BJ (cell line): ENCODE measurements at regions not wholly inside any gene's neighbourhood (a gene's known extent, or its start where the extent isn't known, plus 50 kb on each side); places are given as distances from the start of the nearest gene placed in this dataset.

ENCODE experiments used
- CTCF ChIA-PET: fragments of 350-600 bp; formaldehyde crosslinking; extraction: SDS; loops from one replicate; lab custom pipeline; 2021; ENCODE audit warnings: antibody characterized with exemption, inconsistent platforms; lab: Yijun Ruan, JAX
- POLR2A ChIA-PET: fragments of 300-600 bp; sonication (Branson Sonifier 250); formaldehyde crosslinking; extraction: SDS; loops from one replicate; lab custom pipeline; 2021; ENCODE audit warnings: antibody characterized with exemption; lab: Charles Lee
- DNase-seq: peaks from one replicate; pipeline ENCODE4 v3.0.0-alpha.2; 2011; ENCODE audit warnings: low read depth
- H3K27me3 ChIP-seq: 2 replicates; pipeline ENCODE4 v1.6.0; 2011; ENCODE audit warnings: low read length; ENCODE audit not compliant: control insufficient read depth, insufficient read depth
- H3K36me3 ChIP-seq: 2 replicates; pipeline ENCODE4 v1.5.1; 2011; ENCODE audit warnings: low read length; ENCODE audit not compliant: control insufficient read depth, insufficient read depth
- H3K4me3 ChIP-seq: 2 replicates; pipeline ENCODE4 v1.5.1; 2011; ENCODE audit warnings: low read depth, mild to moderate bottlenecking, control low read depth, low read length
- TF ChIP-seq, protein P1 (sequence below): IDR thresholded peaks from 2 replicates; pipeline ENCODE4 v1.5.1; 2011; ENCODE audit warnings: low read depth, mild to moderate bottlenecking, control low read depth, inconsistent platforms, low read length, moderate library complexity; ENCODE audit not compliant: insufficient read depth

- DNase-seq, result no peak
- ChIA-PET POLR2A (no interaction called here), CTCF (interaction anchor here (0.6 kb wide), 1 partner anchor 9 kb away, joined by 4 read pairs; no protein-coding TSS in a partner anchor)
- TF ChIP-seq, protein P1, sequence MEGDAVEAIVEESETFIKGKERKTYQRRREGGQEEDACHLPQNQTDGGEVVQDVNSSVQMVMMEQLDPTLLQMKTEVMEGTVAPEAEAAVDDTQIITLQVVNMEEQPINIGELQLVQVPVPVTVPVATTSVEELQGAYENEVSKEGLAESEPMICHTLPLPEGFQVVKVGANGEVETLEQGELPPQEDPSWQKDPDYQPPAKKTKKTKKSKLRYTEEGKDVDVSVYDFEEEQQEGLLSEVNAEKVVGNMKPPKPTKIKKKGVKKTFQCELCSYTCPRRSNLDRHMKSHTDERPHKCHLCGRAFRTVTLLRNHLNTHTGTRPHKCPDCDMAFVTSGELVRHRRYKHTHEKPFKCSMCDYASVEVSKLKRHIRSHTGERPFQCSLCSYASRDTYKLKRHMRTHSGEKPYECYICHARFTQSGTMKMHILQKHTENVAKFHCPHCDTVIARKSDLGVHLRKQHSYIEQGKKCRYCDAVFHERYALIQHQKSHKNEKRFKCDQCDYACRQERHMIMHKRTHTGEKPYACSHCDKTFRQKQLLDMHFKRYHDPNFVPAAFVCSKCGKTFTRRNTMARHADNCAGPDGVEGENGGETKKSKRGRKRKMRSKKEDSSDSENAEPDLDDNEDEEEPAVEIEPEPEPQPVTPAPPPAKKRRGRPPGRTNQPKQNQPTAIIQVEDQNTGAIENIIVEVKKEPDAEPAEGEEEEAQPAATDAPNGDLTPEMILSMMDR, result no peak
- no peak overlapping the region for H3K4me3 ChIP-seq
- no peaks in the 10 kb centered on the region for H3K27me3 ChIP-seq
- H3K36me3 ChIP-seq, result no peaks in the 10 kb centered on the region
These were observed 63.7 kb upstream of the SPINK5 start for GRCh38 chr5:148000036-148000435.

GRCh38 chr5:147998704-147999103 lies 65.1 kb upstream of the SPINK5 start:
- ChIA-PET CTCF (no interaction called here), POLR2A (no interaction called here)
- Histone ChIP-seq H3K36me3 (no peaks in the 10 kb centered on the region), H3K27me3 (no peaks in the 10 kb centered on the region), H3K4me3 (no peak overlapping the region)
- DNase-seq, result no peak
- TF ChIP-seq, protein P1, result no peak

- no peaks in the 10 kb centered on the region for H3K27me3 ChIP-seq
- no peaks in the 10 kb centered on the region for H3K36me3 ChIP-seq
- POLR2A ChIA-PET, result no interaction called here
- DNase-seq, result no peak
- H3K4me3 ChIP-seq, result no peak overlapping the region
- CTCF ChIA-PET, result no interaction called here
- TF ChIP-seq, protein P1, result no peak
These were observed 66.3 kb upstream of the SPINK5 start for GRCh38 chr5:147997486-147997885.

- DNase-seq, result no peak
These were observed 67.4 kb upstream of the SPINK5 start for GRCh38 chr5:147996379-147996778.

GRCh38 chr5:147995846-147996245 lies 67.9 kb upstream of the SPINK5 start:
- H3K36me3 ChIP-seq, result no peaks in the 10 kb centered on the region
- POLR2A ChIA-PET, result no interaction called here
- CTCF ChIA-PET, result no interaction called here
- no peak for DNase-seq
- TF ChIP-seq, protein P1, result no peak
- no peak overlapping the region for H3K4me3 ChIP-seq
- no peaks in the 10 kb centered on the region for H3K27me3 ChIP-seq

More at GRCh38 chr5:147996379-147996778, 67.4 kb upstream of the SPINK5 start:
- TF ChIP-seq, protein P1, result no peak
- Histone ChIP-seq H3K27me3 (no peaks in the 10 kb centered on the region), H3K36me3 (no peaks in the 10 kb centered on the region), H3K4me3 (no peak overlapping the region)
- CTCF ChIA-PET, result no interaction called here
- POLR2A ChIA-PET, result no interaction called here
